A673 (cell line): ENCODE measurements at regions not wholly inside any gene's neighbourhood (a gene's known extent, or its start where the extent isn't known, plus 50 kb on each side); places are given as distances from the start of the nearest gene placed in this dataset.

ENCODE experiments used
- BruUV-seq: library from RNA; stranded (reverse); fragments of 400-500 nt; replicated peaks from 2 replicates; lab custom pipeline; 2021; lab: Mats Ljungman, UMichigan
- CTCF ChIA-PET: fragments of 300-600 bp; sonication (Branson Sonifier 250); formaldehyde crosslinking; loops from one replicate; lab custom pipeline; 2022; ENCODE audit warnings: antibody characterized with exemption; lab: Charles Lee
- POLR2A ChIA-PET: fragments of 300-600 bp; sonication (Branson Sonifier 250); formaldehyde crosslinking; loops from one replicate; lab custom pipeline; 2022; ENCODE audit warnings: antibody characterized with exemption; ENCODE audit not compliant: low non-redundant PET; lab: Charles Lee
- DNase-seq: peaks from one replicate; pipeline ENCODE4 v3.0.0-alpha.2; 2015; ENCODE audit warnings: low spot score
- H3K27ac ChIP-seq: fragments of 200-600 bp; sonication (generic); 2 replicates; pipeline ENCODE4 v1.5.1; 2016; ENCODE audit warnings: mixed run types, low read depth, mild to moderate bottlenecking, mixed read lengths, antibody characterized with exemption, low read length; ENCODE audit not compliant: poor library complexity, severe bottlenecking
- H3K27me3 ChIP-seq: fragments of 200-600 bp; sonication (generic); replicated peaks from 2 replicates; pipeline ENCODE4 v1.6.1; 2017; ENCODE audit warnings: mixed run types, low read depth, mild to moderate bottlenecking, mixed read lengths, antibody characterized with exemption, low read length; ENCODE audit not compliant: insufficient read depth, poor library complexity
- H3K36me3 ChIP-seq: fragments of 200-600 bp; sonication (generic); 2 replicates; pipeline ENCODE4 v1.6.1; 2016; ENCODE audit warnings: mixed run types, mild to moderate bottlenecking, mixed read lengths, antibody characterized with exemption, low read length; ENCODE audit not compliant: insufficient read depth, poor library complexity, severe bottlenecking
- H3K4me1 ChIP-seq: fragments of 200-600 bp; sonication (generic); 2 replicates; pipeline ENCODE4 v1.6.1; 2017; ENCODE audit warnings: mixed run types, mild to moderate bottlenecking, mixed read lengths, antibody characterized with exemption, low read length; ENCODE audit not compliant: insufficient read depth, poor library complexity, severe bottlenecking
- H3K4me3 ChIP-seq: fragments of 200-600 bp; sonication (generic); 2 replicates; pipeline ENCODE4 v1.5.1; 2016; ENCODE audit warnings: low read depth, mixed run types, mild to moderate bottlenecking, mixed read lengths, low read length; ENCODE audit not compliant: poor library complexity, severe bottlenecking
- H3K9me3 ChIP-seq: fragments of 200-600 bp; sonication (generic); 2 replicates; pipeline ENCODE4 v1.6.1; 2016; ENCODE audit warnings: mixed run types, low read depth, mild to moderate bottlenecking, mixed read lengths, antibody characterized with exemption, low read length; ENCODE audit not compliant: poor library complexity, severe bottlenecking
- EZH2 ChIP-seq: fragments of 200-600 bp; sonication (generic); IDR thresholded peaks from 2 replicates; pipeline ENCODE4 v1.6.1; 2017; ENCODE audit warnings: borderline replicate concordance, low read depth, mild to moderate bottlenecking, mixed read lengths, antibody characterized with exemption, low read length; ENCODE audit not compliant: poor library complexity, severe bottlenecking
- intact Hi-C: fragments of 100-400 bp; cut with micrococcal nuclease; formaldehyde crosslinking; loops from one replicate; pipeline ENCODE4 v1.10.0; 2022; ENCODE audit not compliant: unreplicated experiment
- TF ChIP-seq, protein P1 (sequence below): fragments of 300-800, 200-600 bp; sonication (generic); conservative IDR thresholded peaks from 2 replicates; pipeline ENCODE4 v1.5.1; 2017; ENCODE audit warnings: low read depth, mild to moderate bottlenecking, antibody characterized with exemption, low read length, moderate library complexity, mixed read lengths

DNA sequence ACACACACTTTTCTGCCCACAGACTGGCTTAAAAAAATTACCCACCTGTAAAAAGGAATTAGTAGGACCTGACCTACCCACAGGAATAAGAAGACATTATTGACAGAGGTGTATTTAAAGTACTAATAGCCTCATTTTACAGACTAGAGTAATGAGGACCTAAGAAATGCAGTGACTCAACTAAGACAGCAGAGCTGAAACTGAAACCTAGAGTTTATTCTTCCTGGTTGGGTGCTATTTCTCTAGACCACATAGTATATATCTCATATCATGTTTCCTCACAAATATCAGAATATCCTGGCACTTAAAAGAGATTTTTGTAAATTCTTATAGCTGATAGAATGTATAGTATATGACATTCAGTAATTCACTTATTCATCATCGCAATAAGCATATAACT lies 435.0 kb downstream of the MAGEE1 start:
- no peaks in the 10 kb centered on the region for H3K36me3 ChIP-seq
- CTCF ChIA-PET, result no interaction called here
- no TSS peak for BruUV-seq

DNA sequence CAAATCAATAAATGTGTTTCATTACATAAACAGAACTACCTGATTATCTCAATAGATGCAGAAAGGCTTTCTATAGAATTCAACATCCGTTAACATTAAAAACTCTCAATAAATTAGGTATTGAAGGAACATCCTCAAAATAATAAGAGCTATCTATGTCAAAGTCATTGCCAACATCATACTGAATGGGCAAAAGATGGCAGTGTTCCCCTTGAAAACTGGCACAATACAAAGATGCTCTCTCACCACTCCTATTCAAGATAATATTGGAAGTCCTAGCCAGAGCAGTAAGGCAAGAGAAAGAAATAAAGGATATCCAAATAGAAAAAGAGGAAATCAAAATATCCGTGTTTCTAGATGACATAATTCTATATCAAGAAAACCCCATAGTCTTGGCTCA lies 466.4 kb downstream of the MAGEE1 start:
- ChIA-PET CTCF (no interaction called here), POLR2A (no interaction called here)
- H3K4me3 ChIP-seq, result no peak overlapping the region
- H3K27ac ChIP-seq, result no peak overlapping the region
- no peak for TF ChIP-seq EZH2
- TF ChIP-seq, protein P1, sequence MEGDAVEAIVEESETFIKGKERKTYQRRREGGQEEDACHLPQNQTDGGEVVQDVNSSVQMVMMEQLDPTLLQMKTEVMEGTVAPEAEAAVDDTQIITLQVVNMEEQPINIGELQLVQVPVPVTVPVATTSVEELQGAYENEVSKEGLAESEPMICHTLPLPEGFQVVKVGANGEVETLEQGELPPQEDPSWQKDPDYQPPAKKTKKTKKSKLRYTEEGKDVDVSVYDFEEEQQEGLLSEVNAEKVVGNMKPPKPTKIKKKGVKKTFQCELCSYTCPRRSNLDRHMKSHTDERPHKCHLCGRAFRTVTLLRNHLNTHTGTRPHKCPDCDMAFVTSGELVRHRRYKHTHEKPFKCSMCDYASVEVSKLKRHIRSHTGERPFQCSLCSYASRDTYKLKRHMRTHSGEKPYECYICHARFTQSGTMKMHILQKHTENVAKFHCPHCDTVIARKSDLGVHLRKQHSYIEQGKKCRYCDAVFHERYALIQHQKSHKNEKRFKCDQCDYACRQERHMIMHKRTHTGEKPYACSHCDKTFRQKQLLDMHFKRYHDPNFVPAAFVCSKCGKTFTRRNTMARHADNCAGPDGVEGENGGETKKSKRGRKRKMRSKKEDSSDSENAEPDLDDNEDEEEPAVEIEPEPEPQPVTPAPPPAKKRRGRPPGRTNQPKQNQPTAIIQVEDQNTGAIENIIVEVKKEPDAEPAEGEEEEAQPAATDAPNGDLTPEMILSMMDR, result no peak
- no peaks in the 10 kb centered on the region for H3K4me1 ChIP-seq
- intact Hi-C loops, result no loop called here
- no peak for DNase-seq
- no TSS peak for BruUV-seq
- H3K9me3 ChIP-seq, result peaks cover 7% of the 10 kb centered on the region
- H3K36me3 ChIP-seq, result no peaks in the 10 kb centered on the region
- H3K27me3 ChIP-seq, result no peaks in the 10 kb centered on the region

More for the DNA sequence above, 435.0 kb downstream of the MAGEE1 start:
- POLR2A ChIA-PET, result no interaction called here
- H3K4me3 ChIP-seq, result no peak overlapping the region
- no peaks in the 10 kb centered on the region for H3K4me1 ChIP-seq
- TF ChIP-seq, protein P1, result no peak
- no peak for TF ChIP-seq EZH2
- H3K27ac ChIP-seq, result no peak overlapping the region
- H3K27me3 ChIP-seq, result no peaks in the 10 kb centered on the region
- intact Hi-C loops, result no loop called here
- H3K9me3 ChIP-seq, result peaks cover 8% of the 10 kb centered on the region
- no peak for DNase-seq

GRCh38 chrX:76915836-76916235 lies 488.3 kb downstream of the MAGEE1 start:
- Histone ChIP-seq H3K27me3 (no peaks in the 10 kb centered on the region), H3K9me3 (peaks cover 5% of the 10 kb centered on the region), H3K4me1 (no peaks in the 10 kb centered on the region), H3K4me3 (no peak overlapping the region), H3K36me3 (no peaks in the 10 kb centered on the region), H3K27ac (no peak overlapping the region)
- BruUV-seq, result no TSS peak
- intact Hi-C loops, result no loop called here
- CTCF ChIA-PET, result no interaction called here
- POLR2A ChIA-PET, result no interaction called here
- DNase-seq, result no peak
- TF ChIP-seq, protein P1, result no peak
- TF ChIP-seq EZH2, result no peak
